IMR-90 (cell line): ENCODE measurements at regions not wholly inside any gene's neighbourhood (a gene's known extent, or its start where the extent isn't known, plus 50 kb on each side); places are given as distances from the start of the nearest gene placed in this dataset.
A peak's percentile ranks its signal among the peaks of the same experiment; 100 is the strongest.

Experiments
- ATAC-seq: fragments of 200-7000 bp; cut with Tn5 transposase; 2 replicates; pipeline ENCODE4 v1.9.1; 2020; ENCODE audit warnings: low read depth, mild to moderate bottlenecking, moderate library complexity
- BruUV-seq: library from RNA; stranded (reverse); fragments of 400-500 nt; replicated peaks from 2 replicates; lab custom pipeline; 2021; lab: Mats Ljungman, UMichigan
- CTCF ChIA-PET: fragments of 300-600 bp; formaldehyde crosslinking; extraction: SDS; loops from one replicate; lab custom pipeline; 2021; ENCODE audit warnings: antibody characterized with exemption; lab: Yijun Ruan, JAX
- POLR2A ChIA-PET: fragments of 300-600 bp; sonication (Branson Sonifier 250); formaldehyde crosslinking; loops from one replicate; lab custom pipeline; 2022; ENCODE audit warnings: antibody characterized with exemption; ENCODE audit not compliant: unreplicated experiment; lab: Charles Lee
- DNase-seq: peaks from one replicate; pipeline ENCODE4 v3.0.0; 2013
- H2AFZ ChIP-seq: replicated peaks from 2 replicates; pipeline ENCODE3; 2013; ENCODE audit warnings: low read length, mild to moderate bottlenecking; ENCODE audit not compliant: poor library complexity
- H2AK5ac ChIP-seq: 2 replicates; pipeline ENCODE4 v1.6.1; 2013; ENCODE audit warnings: low read depth, low read length, inconsistent platforms
- H2AK9ac ChIP-seq: replicated peaks from 2 replicates; pipeline ENCODE3; 2013; ENCODE audit warnings: mild to moderate bottlenecking, low read depth, low read length, moderate library complexity; ENCODE audit not compliant: poor library complexity
- H2BK120ac ChIP-seq: 2 replicates; pipeline ENCODE4 v1.6.1; 2013; ENCODE audit warnings: low read depth, low read length, inconsistent platforms
- H2BK15ac ChIP-seq: 3 replicates; pipeline ENCODE4 v1.6.1; 2013; ENCODE audit warnings: low read depth, low read length, inconsistent platforms
- H2BK20ac ChIP-seq: 2 replicates; pipeline ENCODE4 v1.6.1; 2013; ENCODE audit warnings: low read depth, mild to moderate bottlenecking, inconsistent platforms, low read length, moderate library complexity
- H2BK5ac ChIP-seq: 2 replicates; pipeline ENCODE4 v1.6.1; 2013; ENCODE audit warnings: mild to moderate bottlenecking, low read depth, low read length, inconsistent platforms; ENCODE audit not compliant: poor library complexity, severe bottlenecking
- H3K14ac ChIP-seq: replicated peaks from 2 replicates; pipeline ENCODE4 v1.6.1; 2013; ENCODE audit warnings: low read depth, low read length, inconsistent platforms
- H3K18ac ChIP-seq: 2 replicates; pipeline ENCODE4 v1.6.1; 2013; ENCODE audit warnings: low read depth, low read length, control low read depth
- H3K23ac ChIP-seq: 2 replicates; pipeline ENCODE4 v1.6.1; 2013; ENCODE audit warnings: low read depth, low read length, inconsistent platforms
- H3K27ac ChIP-seq: 2 replicates; pipeline ENCODE4 v1.5.1; 2013; ENCODE audit warnings: mild to moderate bottlenecking, control low read depth, low read length; ENCODE audit not compliant: insufficient read depth
- H3K27me3 ChIP-seq: 2 replicates; pipeline ENCODE4 v1.6.1; 2013; ENCODE audit warnings: low read length; ENCODE audit not compliant: control insufficient read depth, insufficient read depth
- H3K36me3 ChIP-seq: 2 replicates; pipeline ENCODE4 v1.6.1; 2013; ENCODE audit warnings: low read length, mixed read lengths; ENCODE audit not compliant: control insufficient read depth, insufficient read depth
- H3K4ac ChIP-seq: 2 replicates; pipeline ENCODE4 v1.6.1; 2013; ENCODE audit warnings: low read depth, low read length, inconsistent platforms
- H3K4me1 ChIP-seq: 2 replicates; pipeline ENCODE4 v1.6.1; 2013; ENCODE audit warnings: low read length, mixed read lengths; ENCODE audit not compliant: control insufficient read depth, insufficient read depth
- H3K4me2 ChIP-seq: 2 replicates; pipeline ENCODE4 v1.6.1; 2013; ENCODE audit warnings: low read depth, mild to moderate bottlenecking, control low read depth, low read length, moderate library complexity
- H3K4me3 ChIP-seq: 2 replicates; pipeline ENCODE4 v1.5.1; 2013; ENCODE audit warnings: low read depth, mild to moderate bottlenecking, control low read depth, low read length, moderate library complexity; ENCODE audit not compliant: insufficient read depth
- H3K56ac ChIP-seq: 2 replicates; pipeline ENCODE4 v1.6.1; 2013; ENCODE audit warnings: low read length, inconsistent platforms; ENCODE audit not compliant: insufficient read depth; ENCODE audit errors: extremely low read depth
- H3K79me1 ChIP-seq, 2 experiments: 2 replicates each; pipeline ENCODE4 v1.6.1; 2013; ENCODE audit warnings: low read length in 2 of 2, inconsistent platforms in 1 of 2, low read depth in 1 of 2
- H3K9ac ChIP-seq: 2 replicates; pipeline ENCODE4 v1.6.1; 2013; ENCODE audit warnings: low read depth, low read length, control low read depth
- H3K9me1 ChIP-seq: 2 replicates; pipeline ENCODE4 v1.6.1; 2013; ENCODE audit warnings: low read length, inconsistent platforms; ENCODE audit not compliant: insufficient read depth
- H3K9me3 ChIP-seq: 2 replicates; pipeline ENCODE4 v1.6.1; 2013; ENCODE audit warnings: low read length; ENCODE audit not compliant: control insufficient read depth, insufficient read depth
- H4K20me1 ChIP-seq: 2 replicates; pipeline ENCODE4 v1.6.1; 2013; ENCODE audit warnings: low read length, inconsistent platforms; ENCODE audit not compliant: insufficient read depth
- H4K5ac ChIP-seq: 2 replicates; pipeline ENCODE4 v1.6.1; 2013; ENCODE audit warnings: mild to moderate bottlenecking, low read depth, low read length, control low read depth
- H4K8ac ChIP-seq, 2 experiments: 2 replicates each; pipeline ENCODE4 v1.6.1; 2013; ENCODE audit warnings: low read depth in 2 of 2, low read length in 2 of 2, control low read depth in 1 of 2, inconsistent platforms in 1 of 2
- H4K91ac ChIP-seq: 2 replicates; pipeline ENCODE4 v1.6.1; 2013; ENCODE audit warnings: low read depth, low read length, inconsistent platforms; ENCODE audit not compliant: insufficient read depth
- BHLHE40 ChIP-seq: fragments of 150-350 bp; IDR thresholded peaks from 2 replicates; pipeline ENCODE4 v1.6.1; 2016; ENCODE audit warnings: mild to moderate bottlenecking, low read depth, low read length
- CEBPB ChIP-seq: IDR thresholded peaks from 2 replicates; pipeline ENCODE4 v1.6.1; 2012; ENCODE audit warnings: low read depth, low read length, improper control_type of control experiment
- CHD1 ChIP-seq: IDR thresholded peaks from 2 replicates; pipeline ENCODE4 v1.6.1; 2012; ENCODE audit warnings: low read depth, low read length, improper control_type of control experiment
- FOS ChIP-seq: fragments of 150-350 bp; IDR thresholded peaks from 2 replicates; pipeline ENCODE4 v1.6.1; 2016; ENCODE audit warnings: low read depth, low read length
- MAFK ChIP-seq: IDR thresholded peaks from 2 replicates; pipeline ENCODE4 v1.6.1; 2012; ENCODE audit warnings: low read depth, low read length, improper control_type of control experiment
- MAZ ChIP-seq: IDR thresholded peaks from 2 replicates; pipeline ENCODE4 v1.6.1; 2012; ENCODE audit warnings: low read depth, mild to moderate bottlenecking, low read length, improper control_type of control experiment, moderate library complexity, borderline replicate concordance
- MXI1 ChIP-seq: IDR thresholded peaks from 2 replicates; pipeline ENCODE4 v1.6.1; 2012; ENCODE audit warnings: low read depth, mild to moderate bottlenecking, low read length, moderate library complexity, borderline replicate concordance
- NFE2L2 ChIP-seq: fragments of 150-350 bp; IDR thresholded peaks from 2 replicates; pipeline ENCODE4 v1.6.1; 2016; ENCODE audit warnings: low read depth, mild to moderate bottlenecking, low read length
- POLR2A ChIP-seq: IDR thresholded peaks from 2 replicates; pipeline ENCODE4 v1.6.1; 2012; ENCODE audit warnings: mild to moderate bottlenecking, low read depth, low read length
- RAD21 ChIP-seq: IDR thresholded peaks from 2 replicates; pipeline ENCODE4 v1.6.1; 2012; ENCODE audit warnings: low read length, improper control_type of control experiment
- RCOR1 ChIP-seq: IDR thresholded peaks from 2 replicates; pipeline ENCODE4 v1.6.1; 2012; ENCODE audit warnings: mild to moderate bottlenecking, low read length, improper control_type of control experiment; ENCODE audit not compliant: insufficient replicate concordance
- RFX5 ChIP-seq: IDR thresholded peaks from 2 replicates; pipeline ENCODE4 v1.8.0; 2012; ENCODE audit warnings: low read depth, mild to moderate bottlenecking, low read length, moderate library complexity
- SMC3 ChIP-seq: fragments of 150-350 bp; IDR thresholded peaks from 2 replicates; pipeline ENCODE4 v1.6.1; 2016; ENCODE audit warnings: low read depth, mild to moderate bottlenecking, antibody characterized with exemption, low read length, moderate library complexity
- WGBS, 2 experiments: methylation state at CpG; one replicate each; pipeline versions ENCODE4 v1.1.5 to v1.1.7; 2013; ENCODE audit warnings: missing lambda C conversion rate in 2 of 2; ENCODE audit not compliant: insufficient read length in 1 of 2; ENCODE audit errors: extremely low coverage in 2 of 2; 5-methylcytosine and 5-hydroxymethylcytosine counted together
- dilution Hi-C: fragments of 300-500 bp; cut with HindIII; formaldehyde crosslinking; loops from one replicate; pipeline ENCODE4 v1.14.3; 2018; ENCODE audit warnings: low sequenced_read_pairs; ENCODE audit not compliant: unreplicated experiment
- in situ Hi-C: fragments of 300-500 bp; cut with MboI; formaldehyde crosslinking; loops from 3 replicates; pipeline ENCODE4 v1.14.3; 2019; ENCODE audit warnings: low sequenced_read_pairs, inconsistent platforms, mixed read lengths
- intact Hi-C: fragments of 100-400 bp; cut with micrococcal nuclease; formaldehyde crosslinking; loops from 2 replicates; pipeline ENCODE4 v1.10.0; 2022
- TF ChIP-seq, protein P1 (sequence below): fragments of 150-350 bp; IDR thresholded peaks from 2 replicates; pipeline ENCODE4 v1.6.1; 2016; ENCODE audit warnings: low read depth, mild to moderate bottlenecking, low read length, moderate library complexity, borderline replicate concordance
- TF ChIP-seq, protein P2 (sequence below): fragments of 150-350 bp; IDR thresholded peaks from 2 replicates; pipeline ENCODE4 v1.6.1; 2017; ENCODE audit warnings: mild to moderate bottlenecking, antibody characterized with exemption, low read length, low read depth
- TF ChIP-seq, protein P3 (sequence below): conservative IDR thresholded peaks from 2 replicates; pipeline ENCODE4 v1.5.1; 2012; ENCODE audit warnings: mild to moderate bottlenecking, low read depth, low read length, improper control_type of control experiment

DNA sequence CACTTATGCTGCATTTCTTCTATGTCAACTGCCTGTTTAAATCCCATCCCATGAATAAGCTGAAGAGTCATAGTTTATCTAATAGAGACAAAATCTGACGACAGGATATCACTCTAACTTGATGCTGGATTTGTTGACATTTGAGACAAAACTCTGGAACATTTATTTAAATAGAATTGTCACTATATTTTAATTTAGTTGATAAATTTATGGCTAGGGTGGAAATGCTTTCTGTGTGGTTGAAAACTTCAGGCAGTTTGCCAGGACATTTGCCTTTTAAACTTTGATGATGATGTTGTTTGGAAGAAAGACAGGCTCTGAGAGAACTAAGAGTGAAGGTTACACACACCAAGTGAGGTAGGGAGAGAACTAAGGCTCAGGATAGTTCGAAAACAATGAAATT is 68.1 kb downstream of the GJA1 start:
- in situ Hi-C loops = no loop called here
- peak overlapping the region; percentile 87 to 99; a peak in 3 of 4 replicates for H4K8ac ChIP-seq
- peak overlapping the region; percentile 71; the same call in 1 of the 2 replicates for H3K9ac ChIP-seq
- H4K5ac ChIP-seq = peak overlapping the region; percentile 92
- peaks cover 0 to 4% of the 10 kb centered on the region in 2 experiments; a peak in 2 of 4 replicates for H3K79me1 ChIP-seq
- H3K4ac ChIP-seq = peak overlapping the region; percentile 99; the same call in 1 of the 2 replicates
- peak overlapping the region; percentile 92 for H3K18ac ChIP-seq
- H3K36me3 ChIP-seq = no peaks in the 10 kb centered on the region
- H3K4me3 ChIP-seq = no peak overlapping the region
- H2AK5ac ChIP-seq = peak overlapping the region; percentile 98
- no peak overlapping the region for H2AFZ ChIP-seq
- H3K27ac ChIP-seq = peak overlapping the region; percentile 97
- CTCF ChIA-PET = no interaction called here
- peak overlapping the region; percentile 86 for H3K4me2 ChIP-seq
- peak overlapping the region; percentile 99; the same call in 1 of the 2 replicates for H3K23ac ChIP-seq
- ATAC-seq (peak; percentile 35), DNase-seq (peak; percentile 70)
- H3K9me3 ChIP-seq = no peaks in the 10 kb centered on the region
- POLR2A ChIA-PET = no interaction called here
- no TSS peak for BruUV-seq
- no peaks in the 10 kb centered on the region for H4K20me1 ChIP-seq
- dilution Hi-C loops = no loop called here
- peak overlapping the region; percentile 100 for H2BK15ac ChIP-seq
- peaks cover 3% of the 10 kb centered on the region for H3K9me1 ChIP-seq
- peak overlapping the region; percentile 99 for H2BK20ac ChIP-seq
- peak overlapping the region; percentile 90 for H3K56ac ChIP-seq
- peak overlapping the region; percentile 97 for H4K91ac ChIP-seq
- no peak overlapping the region for H2AK9ac ChIP-seq
- H3K27me3 ChIP-seq = no peaks in the 10 kb centered on the region
- TF ChIP-seq, protein P1, sequence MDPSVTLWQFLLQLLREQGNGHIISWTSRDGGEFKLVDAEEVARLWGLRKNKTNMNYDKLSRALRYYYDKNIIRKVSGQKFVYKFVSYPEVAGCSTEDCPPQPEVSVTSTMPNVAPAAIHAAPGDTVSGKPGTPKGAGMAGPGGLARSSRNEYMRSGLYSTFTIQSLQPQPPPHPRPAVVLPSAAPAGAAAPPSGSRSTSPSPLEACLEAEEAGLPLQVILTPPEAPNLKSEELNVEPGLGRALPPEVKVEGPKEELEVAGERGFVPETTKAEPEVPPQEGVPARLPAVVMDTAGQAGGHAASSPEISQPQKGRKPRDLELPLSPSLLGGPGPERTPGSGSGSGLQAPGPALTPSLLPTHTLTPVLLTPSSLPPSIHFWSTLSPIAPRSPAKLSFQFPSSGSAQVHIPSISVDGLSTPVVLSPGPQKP = no peak
- TF ChIP-seq NFE2L2 (no peak), MXI1 (no peak), RCOR1 (no peak), CEBPB (no peak), MAFK (no peak), FOS (no peak), POLR2A (no peak), BHLHE40 (no peak), CHD1 (no peak), RAD21 (no peak), RFX5 (no peak), SMC3 (no peak), MAZ (no peak)
- TF ChIP-seq, protein P2, sequence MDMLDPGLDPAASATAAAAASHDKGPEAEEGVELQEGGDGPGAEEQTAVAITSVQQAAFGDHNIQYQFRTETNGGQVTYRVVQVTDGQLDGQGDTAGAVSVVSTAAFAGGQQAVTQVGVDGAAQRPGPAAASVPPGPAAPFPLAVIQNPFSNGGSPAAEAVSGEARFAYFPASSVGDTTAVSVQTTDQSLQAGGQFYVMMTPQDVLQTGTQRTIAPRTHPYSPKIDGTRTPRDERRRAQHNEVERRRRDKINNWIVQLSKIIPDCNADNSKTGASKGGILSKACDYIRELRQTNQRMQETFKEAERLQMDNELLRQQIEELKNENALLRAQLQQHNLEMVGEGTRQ = no peak
- TF ChIP-seq, protein P3, sequence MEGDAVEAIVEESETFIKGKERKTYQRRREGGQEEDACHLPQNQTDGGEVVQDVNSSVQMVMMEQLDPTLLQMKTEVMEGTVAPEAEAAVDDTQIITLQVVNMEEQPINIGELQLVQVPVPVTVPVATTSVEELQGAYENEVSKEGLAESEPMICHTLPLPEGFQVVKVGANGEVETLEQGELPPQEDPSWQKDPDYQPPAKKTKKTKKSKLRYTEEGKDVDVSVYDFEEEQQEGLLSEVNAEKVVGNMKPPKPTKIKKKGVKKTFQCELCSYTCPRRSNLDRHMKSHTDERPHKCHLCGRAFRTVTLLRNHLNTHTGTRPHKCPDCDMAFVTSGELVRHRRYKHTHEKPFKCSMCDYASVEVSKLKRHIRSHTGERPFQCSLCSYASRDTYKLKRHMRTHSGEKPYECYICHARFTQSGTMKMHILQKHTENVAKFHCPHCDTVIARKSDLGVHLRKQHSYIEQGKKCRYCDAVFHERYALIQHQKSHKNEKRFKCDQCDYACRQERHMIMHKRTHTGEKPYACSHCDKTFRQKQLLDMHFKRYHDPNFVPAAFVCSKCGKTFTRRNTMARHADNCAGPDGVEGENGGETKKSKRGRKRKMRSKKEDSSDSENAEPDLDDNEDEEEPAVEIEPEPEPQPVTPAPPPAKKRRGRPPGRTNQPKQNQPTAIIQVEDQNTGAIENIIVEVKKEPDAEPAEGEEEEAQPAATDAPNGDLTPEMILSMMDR = no peak
- WGBS, 2 experiments = no CpG with 5 or more reads among the region's 2 CpGs
- peak overlapping the region; percentile 98 for H3K14ac ChIP-seq
- H2BK5ac ChIP-seq = peak overlapping the region; percentile 99
- intact Hi-C loops = loop anchor here (5.0 kb wide), 1 partner anchor 66 kb away; the partner anchor contains the start of gene GJA1
- H2BK120ac ChIP-seq = peak overlapping the region; percentile 99
- peaks cover 16% of the 10 kb centered on the region for H3K4me1 ChIP-seq
